ENCODE measurements at regions not wholly inside any gene's neighbourhood (a gene's known extent, or its start where the extent isn't known, plus 50 kb on each side); places are given as distances from the start of the nearest gene placed in this dataset.

- TF ChIP-seq ZNF707 (tag by site-specific recombination; IDR thresholded peaks at IDR 0.05) (no peak), CTCF (tag by site-specific recombination; IDR thresholded peaks at IDR 0.05) (no peak), ZNF449 (tag by site-specific recombination; IDR thresholded peaks at IDR 0.05) (no peak), INSM2 (tag by site-specific recombination; IDR thresholded peaks at IDR 0.05) (no peak), ZNF121 (tag by site-specific recombination; IDR thresholded peaks at IDR 0.05) (no peak), ZBTB20 (tag by site-specific recombination; IDR thresholded peaks at IDR 0.05) (no peak), SP2 (tag by site-specific recombination; IDR thresholded peaks at IDR 0.05) (no peak), ZBTB7A (tag by site-specific recombination; IDR thresholded peaks at IDR 0.05; ENCODE audit: low read depth) (no peak), ZBTB1 (tag by site-specific recombination; IDR thresholded peaks at IDR 0.05) (no peak), ZNF747 (tag by site-specific recombination; IDR thresholded peaks at IDR 0.05) (no peak)
- TF ChIP-seq, protein P1, sequence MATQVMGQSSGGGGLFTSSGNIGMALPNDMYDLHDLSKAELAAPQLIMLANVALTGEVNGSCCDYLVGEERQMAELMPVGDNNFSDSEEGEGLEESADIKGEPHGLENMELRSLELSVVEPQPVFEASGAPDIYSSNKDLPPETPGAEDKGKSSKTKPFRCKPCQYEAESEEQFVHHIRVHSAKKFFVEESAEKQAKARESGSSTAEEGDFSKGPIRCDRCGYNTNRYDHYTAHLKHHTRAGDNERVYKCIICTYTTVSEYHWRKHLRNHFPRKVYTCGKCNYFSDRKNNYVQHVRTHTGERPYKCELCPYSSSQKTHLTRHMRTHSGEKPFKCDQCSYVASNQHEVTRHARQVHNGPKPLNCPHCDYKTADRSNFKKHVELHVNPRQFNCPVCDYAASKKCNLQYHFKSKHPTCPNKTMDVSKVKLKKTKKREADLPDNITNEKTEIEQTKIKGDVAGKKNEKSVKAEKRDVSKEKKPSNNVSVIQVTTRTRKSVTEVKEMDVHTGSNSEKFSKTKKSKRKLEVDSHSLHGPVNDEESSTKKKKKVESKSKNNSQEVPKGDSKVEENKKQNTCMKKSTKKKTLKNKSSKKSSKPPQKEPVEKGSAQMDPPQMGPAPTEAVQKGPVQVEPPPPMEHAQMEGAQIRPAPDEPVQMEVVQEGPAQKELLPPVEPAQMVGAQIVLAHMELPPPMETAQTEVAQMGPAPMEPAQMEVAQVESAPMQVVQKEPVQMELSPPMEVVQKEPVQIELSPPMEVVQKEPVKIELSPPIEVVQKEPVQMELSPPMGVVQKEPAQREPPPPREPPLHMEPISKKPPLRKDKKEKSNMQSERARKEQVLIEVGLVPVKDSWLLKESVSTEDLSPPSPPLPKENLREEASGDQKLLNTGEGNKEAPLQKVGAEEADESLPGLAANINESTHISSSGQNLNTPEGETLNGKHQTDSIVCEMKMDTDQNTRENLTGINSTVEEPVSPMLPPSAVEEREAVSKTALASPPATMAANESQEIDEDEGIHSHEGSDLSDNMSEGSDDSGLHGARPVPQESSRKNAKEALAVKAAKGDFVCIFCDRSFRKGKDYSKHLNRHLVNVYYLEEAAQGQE (tag by site-specific recombination; IDR thresholded peaks at IDR 0.05): no peak
- TF ChIP-seq, protein P2, sequence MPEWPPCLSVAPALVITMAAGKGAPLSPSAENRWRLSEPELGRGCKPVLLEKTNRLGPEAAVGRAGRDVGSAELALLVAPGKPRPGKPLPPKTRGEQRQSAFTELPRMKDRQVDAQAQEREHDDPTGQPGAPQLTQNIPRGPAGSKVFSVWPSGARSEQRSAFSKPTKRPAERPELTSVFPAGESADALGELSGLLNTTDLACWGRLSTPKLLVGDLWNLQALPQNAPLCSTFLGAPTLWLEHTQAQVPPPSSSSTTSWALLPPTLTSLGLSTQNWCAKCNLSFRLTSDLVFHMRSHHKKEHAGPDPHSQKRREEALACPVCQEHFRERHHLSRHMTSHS (tag by site-specific recombination; IDR thresholded peaks at IDR 0.05): no peak
Measured at GRCh38 chr3:111319598-111319997, 222.4 kb upstream of the CD96 start.

Data from HEK293 (cell line).